Activated CD8-positive, alpha-beta memory T cell treated with anti-CD3 and anti-CD28 coated beads for 24 hours (primary cell): ENCODE measurements at regions not wholly inside any gene's neighbourhood (a gene's known extent, or its start where the extent isn't known, plus 50 kb on each side); places are given as distances from the start of the nearest gene placed in this dataset.
A peak's percentile ranks its signal among the peaks of the same experiment; 100 is the strongest.

Source experiments
- DNase-seq: peaks from one replicate; pipeline ENCODE4 v3.0.0-alpha.2; 2020

DNA sequence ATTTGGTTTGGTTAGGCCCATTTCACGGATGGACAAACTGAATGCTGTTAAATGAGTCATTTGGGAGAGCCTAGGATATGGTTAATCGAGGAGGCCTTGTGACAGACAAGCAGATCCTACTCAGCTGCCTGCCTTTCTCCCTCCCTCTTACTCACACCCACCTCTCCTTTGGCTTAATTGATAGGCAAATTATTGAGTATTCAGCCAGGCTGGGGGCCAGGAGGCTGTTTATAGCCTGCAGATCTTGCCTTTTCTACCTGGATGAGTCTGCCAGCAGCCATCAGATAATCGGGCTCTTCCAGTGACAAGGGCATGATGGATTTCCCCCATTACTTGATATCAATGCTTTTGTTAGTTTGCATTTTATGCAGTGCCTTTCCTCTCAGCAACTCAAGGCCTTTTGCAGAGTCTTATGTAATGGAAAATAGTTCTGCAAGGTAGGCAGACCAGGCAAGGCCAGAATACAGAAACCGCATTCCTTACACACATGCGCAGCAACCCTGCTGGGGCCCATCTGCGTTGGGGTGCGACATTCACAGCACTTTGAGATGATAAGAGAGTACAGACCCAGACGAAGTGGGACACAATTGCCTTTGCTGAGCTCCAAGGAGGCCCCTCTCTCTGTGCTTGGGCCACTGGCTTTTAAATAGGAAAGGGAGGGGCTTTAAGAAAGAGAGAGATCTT, 96.2 kb upstream of the ATP6AP2 start:
- no peak for DNase-seq

DNA sequence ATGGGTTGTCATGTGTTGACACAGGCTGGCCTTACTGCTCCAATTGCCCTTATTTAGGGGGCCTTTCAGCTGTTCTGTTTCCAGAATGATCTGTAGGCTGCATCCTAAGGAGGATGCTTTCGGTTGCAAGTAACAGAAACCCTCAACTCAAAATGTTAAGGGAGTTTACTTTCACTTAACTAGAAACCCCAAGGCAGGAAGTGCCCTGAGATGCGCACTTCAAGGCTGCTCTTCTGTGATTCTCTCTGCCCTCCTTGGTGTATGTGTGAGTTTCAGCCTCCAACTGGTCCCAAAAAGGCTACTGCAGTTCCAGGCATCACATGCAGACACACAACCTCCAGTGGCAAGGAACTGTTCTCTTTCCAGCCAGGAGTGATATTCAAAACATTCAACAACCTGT, 97.3 kb upstream of the ATP6AP2 start:
- no peak for DNase-seq

DNA sequence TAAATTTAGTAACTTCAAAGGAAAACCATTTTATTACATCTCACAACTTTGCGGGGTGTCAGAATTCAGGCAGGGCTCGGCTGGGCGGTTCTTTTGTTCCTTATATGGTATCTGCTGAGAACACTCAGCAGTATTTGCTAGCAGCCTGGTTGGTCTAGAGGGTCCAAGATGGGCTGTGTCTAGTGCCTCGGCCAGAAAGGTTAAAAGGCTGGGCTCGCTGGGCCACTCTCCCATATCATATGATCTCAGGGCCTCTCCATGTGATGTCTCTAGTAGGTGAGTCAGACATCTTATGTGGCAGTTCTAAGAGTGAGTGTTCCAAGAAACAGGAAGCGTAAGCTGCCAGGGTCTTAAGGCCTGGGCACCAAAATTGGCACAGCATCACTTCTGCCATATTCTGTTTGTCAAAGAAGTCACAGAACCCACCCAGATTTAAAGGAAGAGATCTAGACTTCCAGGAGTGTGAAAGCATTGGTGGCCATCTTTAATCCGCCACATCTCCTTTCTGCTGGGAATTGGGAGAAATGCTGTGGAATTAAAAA, 100.9 kb upstream of the ATP6AP2 start:
- no peak for DNase-seq

DNA sequence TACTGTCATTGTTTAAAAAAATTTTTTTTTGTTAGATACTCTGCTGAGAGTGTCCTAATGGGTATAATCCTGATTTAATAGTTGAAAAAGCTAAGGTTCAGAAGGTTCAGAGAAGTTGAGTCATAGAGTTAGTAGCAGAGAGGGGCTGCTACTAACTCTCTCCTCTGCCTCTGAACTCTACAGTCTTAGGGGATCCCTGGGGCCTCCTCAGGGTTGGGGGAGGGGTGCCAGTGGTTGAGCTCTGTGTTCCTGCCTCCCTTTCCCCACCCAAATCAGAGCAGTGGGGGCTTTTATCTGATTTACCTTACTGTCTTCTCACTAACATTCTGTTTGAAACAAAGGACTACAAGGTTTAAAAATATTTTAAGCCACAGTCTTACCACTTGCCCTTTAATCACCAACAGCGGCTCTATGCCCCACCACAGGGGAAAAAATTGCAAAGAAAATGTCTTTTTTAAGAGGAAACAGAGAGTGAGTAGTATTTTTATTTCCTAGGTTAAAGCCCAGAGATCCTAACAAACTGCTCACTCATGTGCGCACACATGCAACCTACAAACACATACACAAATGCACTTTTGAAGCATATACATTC, 102.2 kb upstream of the ATP6AP2 start:
- DNase-seq: no peak

DNA sequence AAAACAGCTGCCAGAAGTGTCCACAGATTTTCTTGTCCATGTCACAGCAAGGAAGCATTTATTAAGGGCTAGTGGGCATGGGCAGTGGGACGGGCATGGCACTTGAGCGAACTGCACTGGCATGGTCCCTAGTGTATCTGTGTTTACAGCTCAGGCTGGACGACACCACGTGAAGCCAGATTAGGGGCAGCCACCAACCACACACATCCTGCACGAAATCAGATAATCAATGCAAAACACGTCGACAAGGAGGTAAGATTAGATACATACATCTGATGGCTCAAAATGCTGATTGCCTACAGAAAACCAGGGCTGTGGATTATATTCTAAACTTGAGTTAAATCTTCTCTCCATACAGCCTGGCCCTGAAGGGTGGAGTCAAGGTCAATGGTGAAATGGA, 103.8 kb upstream of the ATP6AP2 start:
- no peak for DNase-seq

DNA sequence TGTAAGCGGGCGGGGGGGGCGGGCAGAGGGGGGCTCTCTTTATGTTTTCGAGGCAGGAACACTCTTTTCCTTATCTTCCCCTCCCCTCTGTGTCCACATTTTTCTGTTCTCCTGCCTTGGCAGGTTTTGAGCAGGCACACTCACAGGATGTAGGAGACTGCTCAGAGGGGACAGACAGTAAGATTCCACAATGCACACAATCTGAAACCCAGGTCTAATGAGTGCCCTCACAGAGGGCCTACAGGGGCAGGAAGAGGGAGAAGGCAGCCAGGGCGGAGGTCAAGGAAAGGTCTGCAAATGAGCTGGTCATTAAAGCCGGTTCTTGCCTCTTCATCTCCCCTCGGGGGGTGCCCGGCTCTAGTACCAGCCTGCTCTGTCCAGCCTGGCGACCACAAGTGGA, 106.1 kb upstream of the ATP6AP2 start:
- no peak for DNase-seq

DNA sequence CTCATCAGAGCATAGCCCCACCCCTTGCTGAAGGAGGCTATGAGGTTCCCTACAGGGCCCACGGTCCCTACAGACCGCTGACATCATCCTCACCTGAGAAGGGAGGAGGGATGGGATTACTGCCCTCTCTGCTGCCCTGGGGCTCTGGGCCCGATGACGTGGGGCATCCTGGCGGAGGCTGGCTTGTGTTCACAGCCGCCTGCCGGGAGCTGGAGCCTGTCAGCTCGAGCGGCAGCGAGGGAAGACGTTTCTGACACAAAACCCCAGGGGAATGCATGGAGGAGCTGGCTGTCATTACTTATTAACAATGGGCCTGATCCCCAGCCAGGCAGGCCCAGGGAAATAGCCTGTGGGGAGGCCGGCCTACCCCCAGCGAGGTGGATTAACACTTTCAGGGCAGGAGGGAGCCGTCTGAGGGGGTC, 106.6 kb upstream of the ATP6AP2 start:
- no peak for DNase-seq

DNA sequence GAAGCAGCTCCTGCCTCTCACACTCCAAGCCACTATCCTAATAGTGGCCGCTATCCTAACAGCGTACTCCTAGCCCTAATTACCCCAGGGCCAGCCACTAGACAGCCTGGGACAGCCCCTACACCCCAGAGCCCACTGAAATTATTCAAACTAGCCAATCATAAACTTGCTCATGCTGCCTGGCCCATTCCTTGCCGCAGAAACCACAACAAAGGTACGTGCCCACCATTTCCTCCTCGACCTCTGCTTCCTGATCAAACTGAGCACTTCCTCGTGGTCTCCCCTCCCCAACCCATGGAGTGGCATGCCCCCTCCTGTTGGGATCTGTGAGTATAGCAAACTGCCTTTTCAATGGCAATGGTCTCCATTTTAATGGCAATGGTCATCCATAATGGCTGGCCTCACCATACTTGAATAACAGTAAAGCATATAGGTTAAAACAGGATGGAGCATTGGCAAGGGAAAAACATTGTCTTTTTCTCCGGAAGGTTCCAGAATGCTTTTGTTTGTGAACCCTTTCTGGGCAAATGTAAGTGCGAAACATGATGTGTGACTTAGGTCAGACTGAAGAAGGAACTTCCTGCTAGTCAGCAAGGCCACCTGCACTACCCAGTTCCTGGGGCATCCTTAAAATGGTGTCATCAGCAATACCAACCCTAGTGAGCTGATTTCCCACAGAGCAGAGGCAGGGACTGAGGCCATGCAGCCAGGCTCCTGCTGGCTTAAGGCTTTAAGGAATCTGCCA, 107.1 kb upstream of the ATP6AP2 start:
- DNase-seq: no peak

DNA sequence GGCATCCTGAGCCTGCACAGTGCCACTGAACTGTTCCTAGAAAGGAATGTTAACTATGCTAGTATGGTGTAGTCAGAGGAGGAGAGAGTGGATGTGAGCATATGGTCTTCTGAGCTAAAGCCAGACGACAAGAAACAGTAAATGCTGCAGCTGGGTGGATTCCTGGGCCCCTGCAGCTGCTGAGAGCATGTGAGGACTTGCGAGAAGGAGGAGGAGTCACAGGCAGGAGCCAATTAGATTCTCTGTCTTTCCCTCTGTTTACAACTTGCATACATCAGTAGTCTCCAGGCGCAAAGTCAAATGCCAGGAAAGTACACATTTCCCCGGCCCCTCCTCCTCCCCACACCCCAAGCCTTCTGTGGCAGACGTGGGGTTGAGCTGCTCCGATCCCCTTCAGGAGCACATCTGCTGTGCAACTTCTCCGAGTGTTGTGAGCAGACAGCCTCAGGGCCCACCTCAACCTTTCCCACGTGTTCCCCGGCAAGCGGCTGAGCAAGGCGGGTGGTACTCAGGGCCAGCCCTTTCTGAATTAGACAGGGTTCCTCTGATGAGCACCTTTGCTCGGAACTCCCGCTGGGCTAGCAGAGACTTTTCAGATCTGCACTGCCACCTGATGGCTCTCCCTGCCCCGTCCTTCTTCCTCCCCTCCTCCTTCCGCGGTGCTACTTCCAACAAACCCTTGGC, 108.7 kb upstream of the ATP6AP2 start:
- DNase-seq: peak; percentile 62

DNA sequence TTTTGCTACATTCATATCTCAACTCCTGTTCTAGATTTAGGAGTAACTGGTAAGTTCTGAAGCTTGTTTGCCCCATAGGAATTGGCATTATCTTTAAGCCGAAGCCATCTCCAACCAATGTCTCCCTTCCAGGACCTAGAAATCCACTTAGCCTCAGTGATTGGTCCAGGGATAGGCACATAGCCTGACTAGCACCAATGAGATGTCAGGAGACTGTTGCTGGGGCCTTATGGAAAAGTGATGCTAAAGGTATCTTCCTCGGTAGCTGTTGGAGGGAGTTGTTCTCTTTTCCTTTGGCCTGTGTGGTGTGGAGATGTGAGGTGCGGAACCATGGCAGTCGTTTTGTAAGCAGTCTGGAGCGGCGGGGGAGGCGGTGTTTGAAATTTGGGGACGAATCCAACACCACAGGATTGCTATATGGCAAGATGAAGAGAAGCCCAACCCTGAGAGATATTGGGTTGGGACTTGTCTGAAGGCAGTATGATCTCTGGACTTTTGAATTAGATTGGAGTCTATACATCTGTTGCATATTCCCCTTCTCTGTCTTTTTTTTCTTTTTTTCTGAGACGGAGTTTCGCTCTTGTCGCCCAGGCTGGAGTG, 109.8 kb upstream of the ATP6AP2 start:
- no peak for DNase-seq

DNA sequence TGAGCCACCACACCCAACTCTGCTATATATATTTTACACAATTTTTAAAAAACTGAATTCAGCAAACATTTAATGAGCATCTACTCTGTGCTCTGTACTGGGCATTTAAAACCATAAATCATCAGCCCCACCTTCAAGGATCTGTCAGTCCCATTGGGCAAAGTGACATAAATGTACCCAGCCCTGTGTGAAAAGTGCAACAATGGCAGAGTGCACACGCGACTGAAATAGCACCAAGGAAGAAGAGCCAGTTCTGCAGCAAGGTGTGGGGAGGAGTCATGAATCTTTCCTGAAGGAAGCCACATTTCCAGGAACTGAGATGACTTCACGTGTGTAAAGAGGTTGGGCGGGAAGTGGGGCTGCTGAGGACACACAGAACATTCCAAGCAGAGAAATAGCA, 111.5 kb upstream of the ATP6AP2 start:
- DNase-seq: no peak

DNA sequence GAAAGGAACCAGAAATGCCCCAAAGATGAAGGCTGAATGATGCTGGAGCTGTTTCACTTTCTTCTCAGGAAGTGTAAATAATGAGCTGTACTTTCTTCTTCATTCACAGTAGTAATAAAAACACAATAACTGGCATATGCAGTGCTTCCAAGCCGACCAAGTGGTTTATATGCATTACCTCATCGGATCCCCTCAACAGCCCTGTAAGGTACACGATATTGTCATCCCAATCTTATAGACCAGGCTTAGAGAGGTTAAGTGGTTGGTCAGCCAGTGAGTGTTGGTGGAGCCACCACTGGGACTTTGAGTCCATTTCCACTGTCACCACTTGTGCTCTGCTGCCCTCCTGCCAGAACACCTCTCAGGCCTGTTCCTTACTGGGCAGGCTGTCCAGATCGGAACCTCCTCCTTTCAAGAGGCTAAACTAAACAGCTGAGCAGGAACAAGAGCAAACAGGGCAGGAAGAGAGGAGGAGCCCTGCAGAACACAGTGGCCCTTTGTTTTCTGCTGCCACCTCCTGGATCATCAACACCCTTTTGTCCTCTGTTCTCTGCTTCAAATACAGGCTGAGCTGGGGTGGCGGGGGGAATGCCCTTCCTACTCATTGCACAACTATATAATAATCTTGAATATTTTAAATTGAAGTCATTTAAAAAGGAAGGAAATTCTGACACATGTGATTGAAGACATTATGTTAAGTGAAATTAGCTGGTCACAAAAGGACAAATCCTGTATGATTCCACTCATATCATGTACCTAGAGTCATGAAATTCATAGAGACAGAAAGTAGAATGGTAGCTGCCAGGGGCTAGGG, 112.5 kb upstream of the ATP6AP2 start:
- DNase-seq: no peak

DNA sequence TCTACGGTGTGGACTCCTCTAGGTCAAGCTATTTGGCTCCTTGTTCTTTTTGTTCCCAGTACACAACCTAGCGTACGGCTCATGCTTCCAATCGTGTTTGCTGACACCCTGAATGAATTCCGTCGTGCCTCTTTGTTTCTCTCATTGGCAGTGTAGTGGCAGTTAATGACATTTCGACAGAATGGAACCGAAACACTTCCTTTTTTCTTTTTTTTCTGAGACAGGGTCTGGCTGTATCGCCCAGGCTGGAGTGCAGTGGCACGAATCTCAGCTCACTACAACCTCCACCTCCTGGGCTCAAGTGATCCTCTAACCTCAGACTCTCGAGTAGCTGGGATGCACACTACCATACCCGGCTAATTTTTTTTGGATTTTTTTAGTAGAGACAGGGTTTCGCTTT, 113.3 kb upstream of the ATP6AP2 start:
- DNase-seq: no peak

DNA sequence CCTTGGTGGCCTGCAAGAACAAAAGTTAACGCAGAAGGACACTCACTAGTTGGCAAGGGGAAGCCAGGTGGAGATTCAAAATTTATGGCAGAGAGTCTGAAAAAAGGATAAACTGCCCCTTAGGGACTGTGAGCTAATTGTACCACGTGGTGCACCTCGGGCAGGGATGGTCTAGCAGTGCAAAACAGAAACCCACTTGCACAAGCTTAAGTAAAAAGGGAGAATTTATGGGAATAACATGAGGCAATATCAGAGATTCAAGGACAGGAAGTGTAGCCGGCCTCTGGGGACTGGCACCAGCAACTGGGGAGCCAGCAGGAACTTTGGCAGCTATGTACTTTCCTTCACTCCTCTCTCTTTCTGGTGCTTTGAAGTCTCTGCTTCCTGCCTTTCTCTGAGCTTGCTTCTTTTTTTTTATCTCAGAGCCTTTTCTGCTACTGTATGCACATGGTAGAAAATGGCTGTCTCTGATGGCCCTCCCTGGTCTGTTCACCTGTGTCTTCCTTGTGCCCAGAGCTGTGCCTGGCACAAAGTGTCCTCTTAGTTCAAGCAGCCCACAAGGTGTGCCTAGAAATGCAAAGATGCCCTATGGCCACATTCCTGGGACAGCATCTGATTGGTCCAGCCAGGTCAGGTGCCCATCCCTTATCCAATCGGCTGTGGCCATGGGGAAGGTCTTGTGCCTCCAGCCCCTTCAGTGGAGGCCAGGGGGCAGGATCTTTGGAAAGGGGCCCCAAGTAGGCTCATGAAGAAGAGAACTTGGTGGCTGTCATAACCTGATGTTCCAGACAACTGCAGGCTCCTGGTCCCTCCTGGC, 114.8 kb upstream of the ATP6AP2 start:
- DNase-seq: no peak

DNA sequence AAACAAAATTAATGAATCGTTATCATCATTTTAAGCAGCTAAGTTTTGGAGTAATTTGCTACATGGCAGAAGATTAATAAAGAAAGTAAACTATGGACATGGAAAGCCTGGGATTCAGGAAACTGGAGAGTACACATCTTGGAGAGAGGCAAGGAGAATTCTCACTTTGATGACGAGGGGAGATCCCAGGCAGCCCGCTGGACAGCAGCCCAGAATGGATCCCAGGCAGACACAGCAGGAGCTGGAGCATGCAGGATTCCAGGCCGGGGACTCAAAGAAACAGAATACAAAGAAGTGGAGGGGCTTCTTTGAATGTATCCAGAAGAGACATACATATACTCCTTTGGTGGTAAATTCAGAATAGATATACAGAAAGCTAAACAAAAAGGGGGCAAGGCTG, 118.0 kb upstream of the ATP6AP2 start:
- DNase-seq: no peak

DNA sequence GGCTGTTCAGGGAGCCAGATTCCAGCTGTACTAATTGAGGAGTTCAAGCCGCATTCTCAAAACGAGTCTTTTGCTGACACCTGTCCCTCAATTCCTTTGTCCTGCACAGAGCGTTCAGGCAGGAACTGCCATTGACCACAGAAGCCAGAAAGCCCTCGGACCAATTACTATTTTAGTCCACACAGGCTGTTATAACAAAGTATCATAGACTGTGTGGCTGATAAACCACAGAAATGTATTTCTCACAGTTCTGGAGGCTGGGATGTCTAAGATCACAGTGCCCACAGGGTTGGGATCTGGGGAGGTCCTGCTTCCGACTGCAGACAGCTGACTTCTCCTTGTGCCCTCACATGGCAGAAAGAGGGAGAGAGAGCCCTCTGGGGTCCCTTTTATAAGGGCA, 119.8 kb upstream of the ATP6AP2 start:
- no peak for DNase-seq

DNA sequence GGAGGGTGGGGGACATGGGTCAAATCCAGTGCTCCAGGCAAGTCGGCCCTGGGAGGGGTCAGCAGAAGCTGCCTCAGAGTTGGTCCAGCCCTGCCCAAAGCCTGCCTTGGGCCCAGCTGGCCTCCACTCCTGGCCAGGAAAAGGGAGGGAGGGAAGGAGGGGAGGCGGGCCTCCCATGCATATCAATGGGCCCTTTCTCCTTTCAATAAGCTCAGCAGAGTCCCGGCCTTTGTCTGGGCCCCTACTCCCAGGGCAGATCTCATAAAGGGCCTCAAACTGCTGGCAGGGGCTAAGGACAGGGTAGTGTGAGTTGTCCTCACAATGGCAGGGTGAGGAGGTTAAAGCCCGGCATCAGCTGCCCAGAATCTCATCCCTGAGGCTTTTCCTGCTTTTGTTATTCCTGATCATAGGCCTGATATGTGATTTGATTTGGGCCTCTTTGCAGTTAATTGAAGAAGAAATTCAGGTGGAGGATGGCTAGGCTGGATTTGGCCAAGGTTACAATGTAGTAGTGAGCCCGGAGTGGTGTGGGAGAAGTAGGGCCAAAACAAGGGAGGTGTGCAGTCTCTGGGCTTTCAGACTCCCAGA, 121.1 kb upstream of the ATP6AP2 start:
- no peak for DNase-seq

DNA sequence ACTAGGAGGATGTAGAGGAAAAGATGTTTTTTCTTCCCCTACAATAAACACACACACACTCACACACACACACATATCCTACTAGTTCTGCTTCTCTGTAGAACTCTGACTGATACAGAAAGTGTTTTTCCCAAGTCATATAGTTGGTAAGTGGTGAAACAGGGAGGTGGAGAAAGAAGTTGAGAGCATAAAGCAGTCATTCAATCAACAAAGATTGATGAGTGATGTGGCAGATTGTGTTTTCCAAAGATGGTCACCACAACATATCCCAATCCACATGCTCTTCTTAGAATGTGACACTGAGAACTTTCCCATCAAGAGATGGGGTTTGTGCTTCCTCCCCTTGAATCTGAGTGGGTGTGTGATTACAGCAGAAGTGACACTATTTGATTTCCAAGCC, 123.4 kb upstream of the ATP6AP2 start:
- no peak for DNase-seq

DNA sequence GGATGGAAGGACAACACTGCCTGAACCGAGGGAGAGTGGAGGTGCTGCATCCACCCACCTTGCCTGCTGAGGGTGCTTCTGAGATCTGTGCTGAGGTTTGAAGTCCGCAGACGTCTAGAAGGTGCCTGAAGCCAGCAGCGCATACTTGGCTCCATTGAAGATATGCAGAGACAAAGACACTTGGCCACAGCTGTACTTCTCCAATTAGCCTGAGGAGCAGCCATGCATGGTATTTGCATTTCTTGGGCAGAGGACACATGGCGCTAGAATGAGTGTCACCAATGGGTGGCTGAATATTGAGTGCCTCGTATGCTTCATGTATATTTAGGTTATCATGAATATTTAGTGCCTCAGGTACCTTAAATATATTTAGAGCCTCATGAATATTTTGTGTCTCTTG, 128.7 kb upstream of the ATP6AP2 start:
- no peak for DNase-seq

DNA sequence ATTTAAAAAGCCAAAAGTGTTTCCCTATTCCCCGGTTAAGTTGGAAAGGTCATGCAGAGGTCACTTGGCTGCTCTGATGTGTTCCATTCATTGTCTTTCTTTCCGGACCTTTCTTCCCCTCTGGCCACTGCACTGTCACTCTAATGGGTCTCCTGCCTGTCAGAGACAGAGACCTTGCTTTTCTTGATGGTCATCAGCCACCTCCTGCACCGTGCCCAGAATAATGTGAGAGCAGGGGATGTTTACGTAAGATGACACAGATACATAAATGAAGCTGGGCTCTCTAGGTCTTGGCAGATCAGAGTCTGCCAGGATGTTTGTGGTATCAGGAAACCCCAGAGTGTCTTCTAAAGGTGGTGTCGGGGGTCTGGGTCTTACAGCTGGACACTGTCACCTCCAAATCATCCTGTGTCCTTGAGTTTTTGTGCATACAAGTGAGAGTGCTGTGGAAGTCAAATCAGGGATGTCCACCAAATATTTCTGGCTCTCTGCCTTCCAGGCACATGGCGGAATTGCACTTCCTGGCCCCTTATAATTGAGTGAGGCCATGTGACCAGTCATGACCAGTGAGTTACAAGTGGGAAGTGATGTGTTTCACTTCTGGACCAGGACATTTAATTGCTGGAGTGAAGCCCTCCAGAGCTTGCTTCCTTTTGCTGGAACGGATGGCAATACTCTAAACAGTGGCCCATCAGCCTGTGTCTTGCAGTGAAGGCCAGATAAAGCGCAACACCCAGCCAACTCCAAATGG, 130.6 kb upstream of the ATP6AP2 start:
- no peak for DNase-seq
